ENCODE measurements at regions not wholly inside any gene's neighbourhood (a gene's known extent, or its start where the extent isn't known, plus 50 kb on each side); places are given as distances from the start of the nearest gene placed in this dataset.

GRCh38 chr6:134657751-134658527 lies 292.0 kb downstream of the ALDH8A1 start:
- Histone ChIP-seq H3K27ac (replicated peaks) (no peak overlapping the region), H3K27me3 (ENCODE audit: insufficient read depth, poor library complexity, severe bottlenecking) (no peaks in the 10 kb centered on the region), H3K4me3 (replicated peaks; ENCODE audit: insufficient read depth, low read length) (no peak overlapping the region)
- TF ChIP-seq CTCF (IDR thresholded peaks at IDR 0.05; ENCODE audit: insufficient read depth, low read length), result no peak
- no peak for TF ChIP-seq REST (IDR thresholded peaks at IDR 0.05; ENCODE audit: insufficient replicate concordance, low read depth)
- no peak for TF ChIP-seq SPI1 (IDR thresholded peaks at IDR 0.05; ENCODE audit: borderline replicate concordance, low read depth)
- TF ChIP-seq POLR2AphosphoS5 (IDR thresholded peaks at IDR 0.05; ENCODE audit: low read depth), result no peak
- DNase-seq (ENCODE audit: low read depth in 1 of 2, low spot score in 1 of 2), result no peak

- no peak for DNase-seq (ENCODE audit: low read depth in 1 of 2, low spot score in 1 of 2)
- H3K27ac ChIP-seq (replicated peaks), result no peak overlapping the region
- H3K4me3 ChIP-seq (replicated peaks; ENCODE audit: insufficient read depth, low read length), result no peak overlapping the region
- peaks cover under 1% of the 10 kb centered on the region for H3K27me3 ChIP-seq (ENCODE audit: insufficient read depth, poor library complexity, severe bottlenecking)
- TF ChIP-seq CTCF (IDR thresholded peaks at IDR 0.05; ENCODE audit: insufficient read depth, low read length) (no peak), REST (IDR thresholded peaks at IDR 0.05; ENCODE audit: insufficient replicate concordance, low read depth) (no peak), POLR2AphosphoS5 (IDR thresholded peaks at IDR 0.05; ENCODE audit: low read depth) (no peak), SPI1 (IDR thresholded peaks at IDR 0.05; ENCODE audit: borderline replicate concordance, low read depth) (no peak), GABPA (IDR thresholded peaks at IDR 0.05; ENCODE audit: low read depth) (no peak)
Observed at GRCh38 chr6:134657343-134657742, 292.6 kb downstream of the ALDH8A1 start.

GRCh38 chr6:134654751-134655150 lies 295.1 kb downstream of the ALDH8A1 start:
- no peak for DNase-seq (ENCODE audit: low read depth in 1 of 2, low spot score in 1 of 2)
- Histone ChIP-seq H3K4me3 (replicated peaks; ENCODE audit: insufficient read depth, low read length) (no peak overlapping the region), H3K27me3 (ENCODE audit: insufficient read depth, poor library complexity, severe bottlenecking) (peaks cover 3% of the 10 kb centered on the region), H3K27ac (replicated peaks) (no peak overlapping the region)
- no peak for TF ChIP-seq REST (IDR thresholded peaks at IDR 0.05; ENCODE audit: insufficient replicate concordance, low read depth)
- no peak for TF ChIP-seq POLR2AphosphoS5 (IDR thresholded peaks at IDR 0.05; ENCODE audit: low read depth)
- no peak for TF ChIP-seq GABPA (IDR thresholded peaks at IDR 0.05; ENCODE audit: low read depth)
- no peak for TF ChIP-seq SPI1 (IDR thresholded peaks at IDR 0.05; ENCODE audit: borderline replicate concordance, low read depth)
- no peak for TF ChIP-seq CTCF (IDR thresholded peaks at IDR 0.05; ENCODE audit: insufficient read depth, low read length)

Measured in HL-60 (cell line).